Smooth muscle cell (in vitro differentiated cells): ENCODE measurements at regions not wholly inside any gene's neighbourhood (a gene's known extent, or its start where the extent isn't known, plus 50 kb on each side); places are given as distances from the start of the nearest gene placed in this dataset.

ENCODE experiments used
- DNase-seq: peaks from one replicate; lab custom pipeline; 2025; ENCODE audit not compliant: unreplicated experiment; lab: John Stamatoyannopoulos, UW
- H2AFZ ChIP-seq: fragments of 200-600 bp; sonication (generic); 2 replicates; pipeline ENCODE4 v1.6.0; 2016; ENCODE audit warnings: antibody characterized with exemption, low read depth, mild to moderate bottlenecking
- H3F3A ChIP-seq: fragments of 200-600 bp; sonication (generic); 2 replicates; pipeline ENCODE4 v1.6.0; 2017; ENCODE audit warnings: antibody characterized with exemption, low read depth
- H3K27ac ChIP-seq: fragments of 200-600 bp; sonication (generic); 2 replicates; pipeline ENCODE4 v1.5.1; 2016; ENCODE audit warnings: low read depth, mild to moderate bottlenecking
- H3K27me3 ChIP-seq: fragments of 200-600 bp; sonication (generic); 2 replicates; pipeline ENCODE4 v1.6.1; 2016; ENCODE audit warnings: low read depth, mild to moderate bottlenecking
- H3K36me3 ChIP-seq: fragments of 200-600 bp; sonication (generic); 2 replicates; pipeline ENCODE4 v1.5.1; 2016; ENCODE audit warnings: low read depth
- H3K4me1 ChIP-seq: fragments of 200-600 bp; sonication (generic); 2 replicates; pipeline ENCODE4 v1.5.1; 2016; ENCODE audit warnings: low read depth
- H3K4me2 ChIP-seq: fragments of 200-600 bp; sonication (generic); 2 replicates; pipeline ENCODE4 v1.6.0; 2016; ENCODE audit warnings: mild to moderate bottlenecking
- H3K4me3 ChIP-seq: fragments of 200-600 bp; sonication (generic); 2 replicates; pipeline ENCODE4 v1.5.1; 2016; ENCODE audit warnings: mild to moderate bottlenecking
- H3K79me2 ChIP-seq: fragments of 200-600 bp; sonication (generic); 2 replicates; pipeline ENCODE4 v1.6.0; 2016; ENCODE audit warnings: low read depth, mild to moderate bottlenecking
- H3K9ac ChIP-seq: fragments of 200-600 bp; sonication (generic); 2 replicates; pipeline ENCODE4 v1.6.0; 2016; ENCODE audit warnings: low read depth
- H3K9me3 ChIP-seq: fragments of 200-600 bp; sonication (generic); replicated peaks from 2 replicates; pipeline ENCODE4 v1.5.1; 2016; ENCODE audit warnings: low read depth
- H4K20me1 ChIP-seq: fragments of 200-600 bp; sonication (generic); 2 replicates; pipeline ENCODE4 v1.6.0; 2016; ENCODE audit warnings: low read depth
- WGBS: methylation state at CpG from one replicate; pipeline ENCODE4 v1.1.7; 2016; ENCODE audit warnings: low lambda C conversion rate; 5-methylcytosine and 5-hydroxymethylcytosine counted together
- TF ChIP-seq, protein P1 (sequence below): fragments of 200-600 bp; sonication (generic); IDR thresholded peaks from 2 replicates; pipeline ENCODE4 v1.5.1; 2017; ENCODE audit warnings: borderline replicate concordance, mild to moderate bottlenecking, antibody characterized with exemption; ENCODE audit not compliant: insufficient read depth, poor library complexity, severe bottlenecking

DNA sequence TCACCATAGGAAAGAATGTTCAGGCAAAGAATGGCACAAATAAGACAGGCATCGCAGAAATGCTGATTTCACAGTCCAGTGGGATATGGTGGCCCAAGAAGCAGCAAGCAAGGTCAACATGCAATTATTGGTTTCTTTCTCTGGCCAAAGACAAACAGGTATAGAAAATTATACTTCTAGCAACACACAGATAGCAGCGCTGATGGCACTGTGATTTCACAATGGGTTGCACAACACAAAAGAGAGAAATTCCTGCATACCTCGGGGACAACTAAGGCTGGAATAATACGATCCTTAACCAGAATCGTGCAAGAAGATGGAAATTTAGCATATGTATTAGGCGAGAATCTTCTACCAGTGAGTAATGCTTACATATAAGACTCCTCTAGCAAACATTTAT, 76.3 kb upstream of the NR2F2 start:
- Histone ChIP-seq H3K36me3 (no peaks in the 10 kb centered on the region), H3K4me3 (no peak overlapping the region), H3K4me1 (peaks cover 6% of the 10 kb centered on the region), H3F3A (no peaks in the 10 kb centered on the region), H3K27ac (no peak overlapping the region), H3K9me3 (no peaks in the 10 kb centered on the region), H3K27me3 (no peaks in the 10 kb centered on the region), H2AFZ (no peak overlapping the region), H4K20me1 (no peaks in the 10 kb centered on the region), H3K4me2 (no peak overlapping the region), H3K79me2 (no peaks in the 10 kb centered on the region), H3K9ac (no peak overlapping the region)
- no peak for DNase-seq
- WGBS, result 75% methylated on average over 6 of the region's 6 CpGs
- TF ChIP-seq, protein P1, sequence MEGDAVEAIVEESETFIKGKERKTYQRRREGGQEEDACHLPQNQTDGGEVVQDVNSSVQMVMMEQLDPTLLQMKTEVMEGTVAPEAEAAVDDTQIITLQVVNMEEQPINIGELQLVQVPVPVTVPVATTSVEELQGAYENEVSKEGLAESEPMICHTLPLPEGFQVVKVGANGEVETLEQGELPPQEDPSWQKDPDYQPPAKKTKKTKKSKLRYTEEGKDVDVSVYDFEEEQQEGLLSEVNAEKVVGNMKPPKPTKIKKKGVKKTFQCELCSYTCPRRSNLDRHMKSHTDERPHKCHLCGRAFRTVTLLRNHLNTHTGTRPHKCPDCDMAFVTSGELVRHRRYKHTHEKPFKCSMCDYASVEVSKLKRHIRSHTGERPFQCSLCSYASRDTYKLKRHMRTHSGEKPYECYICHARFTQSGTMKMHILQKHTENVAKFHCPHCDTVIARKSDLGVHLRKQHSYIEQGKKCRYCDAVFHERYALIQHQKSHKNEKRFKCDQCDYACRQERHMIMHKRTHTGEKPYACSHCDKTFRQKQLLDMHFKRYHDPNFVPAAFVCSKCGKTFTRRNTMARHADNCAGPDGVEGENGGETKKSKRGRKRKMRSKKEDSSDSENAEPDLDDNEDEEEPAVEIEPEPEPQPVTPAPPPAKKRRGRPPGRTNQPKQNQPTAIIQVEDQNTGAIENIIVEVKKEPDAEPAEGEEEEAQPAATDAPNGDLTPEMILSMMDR, result no peak

DNA sequence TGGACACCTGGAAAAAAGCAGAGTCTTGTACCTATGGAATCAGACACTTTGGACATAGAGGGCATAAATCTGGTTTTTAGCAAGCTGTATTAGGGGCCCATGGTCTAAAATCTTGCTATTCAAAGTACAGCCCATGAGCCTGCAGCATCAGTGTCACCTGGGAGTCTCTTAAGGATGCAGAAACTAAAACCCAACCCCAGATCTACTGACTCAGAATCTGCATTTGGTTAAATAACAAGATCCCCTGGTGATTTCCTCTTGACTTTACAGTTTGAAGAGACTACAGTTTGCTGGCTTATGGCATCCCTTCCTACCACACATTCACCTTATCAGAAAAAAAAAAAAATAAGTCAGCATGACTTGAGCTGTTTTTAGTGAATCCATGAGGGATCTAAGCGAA, 74.9 kb upstream of the NR2F2 start:
- peaks cover 6% of the 10 kb centered on the region for H3K4me1 ChIP-seq
- H3K36me3 ChIP-seq, result no peaks in the 10 kb centered on the region
- no peak overlapping the region for H3K4me3 ChIP-seq
- H2AFZ ChIP-seq, result no peak overlapping the region
- H3K9me3 ChIP-seq, result no peaks in the 10 kb centered on the region
- TF ChIP-seq, protein P1, result no peak
- no peaks in the 10 kb centered on the region for H3K79me2 ChIP-seq
- no peak overlapping the region for H3K27ac ChIP-seq
- DNase-seq, result no peak
- no peak overlapping the region for H3K4me2 ChIP-seq
- no peaks in the 10 kb centered on the region for H4K20me1 ChIP-seq
- H3K9ac ChIP-seq, result no peak overlapping the region
- no peaks in the 10 kb centered on the region for H3K27me3 ChIP-seq
- 97% methylated on average over 1 of the region's 1 CpG for WGBS
- no peaks in the 10 kb centered on the region for H3F3A ChIP-seq

DNA sequence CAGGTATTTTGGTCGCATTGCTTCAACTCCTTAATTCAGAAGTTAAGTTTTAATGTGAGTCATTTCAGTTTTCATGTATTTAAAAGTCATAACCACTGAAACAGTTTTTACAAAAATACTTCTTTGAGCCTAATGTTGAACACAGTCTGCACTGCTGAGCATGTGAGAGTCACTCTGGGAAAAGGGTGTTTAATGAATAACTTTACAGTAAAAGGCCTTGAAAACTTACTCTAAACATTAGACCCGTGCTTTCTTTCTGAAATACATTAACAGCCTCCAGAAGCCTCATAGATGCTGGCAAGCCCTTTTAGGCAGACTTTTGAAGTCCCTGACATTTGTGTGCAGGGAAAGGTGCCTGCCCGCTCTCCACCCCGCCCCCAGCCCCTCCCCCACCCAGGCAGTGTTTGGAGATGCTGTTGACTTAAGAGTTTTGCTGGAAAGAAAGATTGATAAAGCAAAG, 68.9 kb upstream of the NR2F2 start:
- no peak overlapping the region for H3K4me2 ChIP-seq
- no peaks in the 10 kb centered on the region for H3K79me2 ChIP-seq
- H4K20me1 ChIP-seq, result no peaks in the 10 kb centered on the region
- peaks cover 11% of the 10 kb centered on the region for H3K4me1 ChIP-seq
- H2AFZ ChIP-seq, result no peak overlapping the region
- H3K9me3 ChIP-seq, result no peaks in the 10 kb centered on the region
- no peaks in the 10 kb centered on the region for H3K36me3 ChIP-seq
- no peak overlapping the region for H3K27ac ChIP-seq
- DNase-seq, result no peak
- H3K4me3 ChIP-seq, result no peak overlapping the region
- H3F3A ChIP-seq, result no peaks in the 10 kb centered on the region
- WGBS, result 52% methylated on average over 4 of the region's 4 CpGs
- TF ChIP-seq, protein P1, result no peak
- H3K9ac ChIP-seq, result no peak overlapping the region
- no peaks in the 10 kb centered on the region for H3K27me3 ChIP-seq

DNA sequence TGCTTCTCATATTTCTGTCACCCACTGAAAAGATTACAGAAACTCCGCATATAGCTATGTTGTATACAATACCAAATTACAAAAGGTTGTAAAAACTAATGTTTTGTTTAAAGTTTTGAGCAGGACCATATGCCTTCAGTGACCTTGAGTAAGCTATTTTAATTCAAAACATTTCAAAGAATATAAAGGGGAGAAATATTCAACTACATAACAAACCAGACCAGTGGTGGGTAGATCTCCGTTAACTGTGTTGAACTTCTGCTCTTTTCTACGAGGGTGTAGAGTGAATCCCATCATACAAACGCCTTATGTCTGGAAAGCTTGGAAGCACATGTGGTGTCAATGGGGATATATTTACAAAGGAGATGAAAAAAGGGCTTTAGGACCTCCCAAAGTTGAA, 68.4 kb upstream of the NR2F2 start:
- WGBS, result 77% methylated on average over 4 of the region's 4 CpGs

More for the DNA sequence above, 68.4 kb upstream of the NR2F2 start:
- Histone ChIP-seq H3K36me3 (no peaks in the 10 kb centered on the region), H3F3A (no peaks in the 10 kb centered on the region), H3K4me1 (peaks cover 11% of the 10 kb centered on the region), H3K4me3 (no peak overlapping the region), H3K4me2 (no peak overlapping the region), H3K79me2 (no peaks in the 10 kb centered on the region), H3K27ac (no peak overlapping the region), H3K9ac (no peak overlapping the region), H4K20me1 (no peaks in the 10 kb centered on the region), H3K27me3 (no peaks in the 10 kb centered on the region), H3K9me3 (no peaks in the 10 kb centered on the region), H2AFZ (no peak overlapping the region)
- TF ChIP-seq, protein P1, result no peak
- DNase-seq, result no peak
